COR-L47 (cell line): ENCODE measurements at regions not wholly inside any gene's neighbourhood (a gene's known extent, or its start where the extent isn't known, plus 50 kb on each side); places are given as distances from the start of the nearest gene placed in this dataset.

Experiments
- DNase-seq: peaks from one replicate; lab custom pipeline; 2025; lab: John Stamatoyannopoulos, UW

DNA sequence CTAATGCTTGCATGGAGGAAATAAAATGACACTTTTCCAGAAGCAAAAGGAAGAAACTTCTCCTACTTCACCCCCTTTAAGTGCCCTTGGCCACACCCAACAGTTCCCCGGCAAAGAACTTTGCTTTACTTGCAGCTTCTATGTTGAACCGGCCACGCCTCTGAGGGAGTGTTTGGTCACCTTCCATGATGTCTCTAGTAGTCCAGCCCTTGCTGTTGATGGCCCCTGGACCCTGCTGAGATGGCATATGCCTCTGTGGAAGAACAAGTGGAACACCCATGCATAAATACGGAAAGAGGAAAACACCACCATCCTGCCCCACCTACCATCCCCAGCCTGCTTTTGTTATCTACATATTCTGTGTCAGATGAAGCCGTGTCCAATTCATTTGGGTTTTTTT is 218.3 kb upstream of the POU3F3 start:
- DNase-seq: no peak

GRCh38 chr2:104638190-104638858 is 215.6 kb upstream of the POU3F3 start:
- peak; percentile 26 for DNase-seq

DNA sequence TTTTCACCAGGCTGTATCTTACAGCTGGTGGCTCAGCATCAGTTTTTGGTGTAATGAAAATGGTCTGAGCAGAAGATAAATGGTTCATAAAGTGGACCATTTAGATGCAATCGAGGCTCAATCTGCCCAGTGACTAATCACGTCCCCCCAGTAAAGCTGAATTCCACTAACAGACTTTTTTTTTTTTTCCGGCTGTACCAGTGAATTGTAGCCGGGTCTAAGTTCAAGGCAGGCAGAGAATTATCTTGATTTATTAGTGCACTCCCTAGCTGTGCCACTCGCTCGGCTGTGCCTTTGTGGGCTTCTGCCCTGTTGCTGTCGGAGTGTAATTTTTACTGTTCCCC is 215.1 kb upstream of the POU3F3 start:
- DNase-seq: no peak

DNA sequence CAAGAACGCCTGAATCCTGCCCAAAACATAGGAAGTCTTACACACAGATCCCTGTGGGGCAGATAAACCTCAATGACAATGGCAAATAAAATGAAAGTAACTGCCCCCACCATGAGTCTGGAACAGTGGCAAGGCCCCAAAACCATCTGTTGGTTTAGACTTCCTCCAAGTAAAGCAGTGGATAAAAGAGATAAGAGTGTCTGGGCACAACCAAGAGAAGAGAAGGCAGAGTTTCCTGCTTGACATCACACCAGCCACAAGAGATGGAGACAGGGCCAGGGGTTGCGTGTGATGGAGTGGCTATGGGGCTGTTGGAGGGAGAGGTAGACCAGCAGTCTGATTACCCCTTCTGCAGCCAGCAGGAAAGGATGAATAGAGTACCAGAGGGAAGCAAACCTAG is 212.1 kb upstream of the POU3F3 start:
- DNase-seq: no peak

GRCh38 chr2:104648376-104648775 is 205.5 kb upstream of the POU3F3 start:
- no peak for DNase-seq

GRCh38 chr2:104649866-104650265 is 204.0 kb upstream of the POU3F3 start:
- no peak for DNase-seq

- no peak for DNase-seq
Observed at GRCh38 chr2:104650405-104650996, 203.4 kb upstream of the POU3F3 start.

DNA sequence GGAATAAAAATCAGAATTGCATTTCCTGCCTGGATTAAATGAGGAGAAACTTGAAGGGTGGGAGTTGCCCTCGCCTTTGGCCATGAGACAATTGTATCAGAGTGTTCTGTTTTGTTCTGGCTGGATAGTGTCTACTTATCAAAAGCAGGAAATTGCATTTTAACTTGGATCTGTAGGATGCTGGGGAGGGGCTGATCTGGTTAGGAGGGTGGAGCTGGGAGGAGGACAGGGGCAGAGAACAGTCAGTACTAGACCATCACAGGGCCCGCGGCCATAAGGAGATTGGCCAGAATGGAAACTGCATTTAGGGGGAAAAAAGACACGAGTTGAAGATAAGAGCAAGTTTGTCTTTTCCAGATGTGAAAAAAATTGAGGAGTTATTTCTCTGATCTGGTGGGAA is 199.1 kb upstream of the POU3F3 start:
- DNase-seq: no peak

DNA sequence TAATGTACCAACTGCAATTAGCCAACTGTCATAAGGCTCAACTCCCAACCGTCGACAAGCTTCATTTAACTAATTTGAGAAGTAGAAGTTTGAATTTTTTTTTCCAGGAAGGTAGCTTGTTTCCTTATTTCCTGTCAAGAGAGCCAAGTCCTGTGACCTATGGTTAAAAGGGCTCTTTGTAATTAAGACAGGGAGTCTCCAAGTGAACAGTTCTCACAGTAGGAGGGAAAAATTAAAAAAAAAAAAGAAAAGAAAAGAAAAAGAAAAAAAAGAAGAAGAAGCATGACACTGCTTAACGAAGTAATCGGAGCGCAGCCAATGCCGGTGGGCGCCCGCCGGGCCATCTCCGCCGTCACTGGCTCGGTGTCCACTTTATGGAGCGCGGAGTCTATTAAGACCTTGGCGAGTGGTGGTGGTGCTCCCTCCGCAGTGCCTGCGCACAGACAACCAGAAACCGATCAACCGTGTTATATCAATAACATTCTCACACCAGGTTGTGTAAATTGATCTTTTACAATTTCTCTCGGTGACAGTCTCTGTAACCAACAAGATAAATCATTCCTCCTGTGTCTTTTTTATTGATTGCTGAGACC is 197.2 kb upstream of the POU3F3 start:
- DNase-seq: no peak

GRCh38 chr2:104658144-104658835 is 195.6 kb upstream of the POU3F3 start:
- no peak for DNase-seq

GRCh38 chr2:104658904-104659591 is 194.9 kb upstream of the POU3F3 start:
- no peak for DNase-seq

GRCh38 chr2:104660991-104661390 is 192.9 kb upstream of the POU3F3 start:
- DNase-seq: no peak

DNA sequence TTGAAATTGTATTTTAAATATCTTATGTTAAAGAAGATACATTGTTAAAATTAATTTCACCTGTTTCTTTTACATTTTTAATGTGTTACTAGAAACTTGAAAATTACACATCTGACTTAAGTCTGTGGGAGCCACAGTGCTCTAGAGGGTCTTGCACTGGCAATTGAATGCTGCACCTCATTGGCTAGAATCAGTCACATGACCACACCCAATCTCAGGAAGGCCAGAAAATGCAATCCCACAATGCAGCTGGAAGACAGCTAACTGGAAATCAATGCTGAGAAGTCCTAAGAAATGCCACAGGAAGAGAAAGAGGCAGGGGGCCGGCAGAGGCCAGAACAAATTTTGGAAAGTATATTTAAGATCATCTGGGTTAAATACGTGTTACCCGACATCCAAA is 189.2 kb upstream of the POU3F3 start:
- DNase-seq: no peak

DNA sequence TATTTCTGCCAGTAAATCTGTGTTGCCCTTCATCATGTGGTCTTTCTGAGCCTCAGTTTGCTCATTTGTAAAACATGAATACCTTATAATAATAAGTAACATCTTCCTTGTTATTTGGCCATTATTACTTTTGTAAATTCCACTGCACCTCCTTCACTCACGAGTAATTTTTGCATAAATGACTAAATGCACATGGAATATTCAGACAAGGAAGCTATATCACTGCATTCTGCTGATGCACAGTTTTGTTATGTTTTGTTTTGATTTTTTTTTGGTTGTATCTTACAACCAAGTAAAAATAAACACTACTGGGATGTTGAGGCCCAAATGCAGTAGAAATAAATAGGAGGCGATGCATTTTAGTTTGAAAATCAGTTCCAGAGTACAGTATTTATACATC is 185.3 kb upstream of the POU3F3 start:
- DNase-seq: no peak

- no peak for DNase-seq
Observed at GRCh38 chr2:104673225-104673624, 180.7 kb upstream of the POU3F3 start.

DNA sequence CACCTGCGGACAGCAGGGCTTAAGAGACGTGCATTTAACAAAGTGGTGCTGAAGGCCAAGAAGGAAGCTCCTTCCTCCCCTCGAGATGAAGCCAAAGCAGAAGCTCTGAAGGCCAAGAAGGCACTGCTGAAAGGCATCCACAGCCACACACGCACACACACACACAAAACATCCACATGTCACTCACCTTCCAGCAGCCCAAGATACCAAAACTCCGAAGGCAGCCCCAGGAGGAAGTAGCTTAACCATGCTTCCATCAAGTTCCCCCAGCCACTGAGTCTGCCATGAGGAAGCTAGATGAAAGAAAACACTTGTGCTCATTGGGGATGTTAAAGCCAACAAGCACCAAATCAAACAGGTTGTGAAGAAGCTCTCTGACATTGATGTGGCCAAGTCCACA is 175.7 kb upstream of the POU3F3 start:
- no peak for DNase-seq

- no peak for DNase-seq
Observed at GRCh38 chr2:104685591-104685990, 168.3 kb upstream of the POU3F3 start.

DNA sequence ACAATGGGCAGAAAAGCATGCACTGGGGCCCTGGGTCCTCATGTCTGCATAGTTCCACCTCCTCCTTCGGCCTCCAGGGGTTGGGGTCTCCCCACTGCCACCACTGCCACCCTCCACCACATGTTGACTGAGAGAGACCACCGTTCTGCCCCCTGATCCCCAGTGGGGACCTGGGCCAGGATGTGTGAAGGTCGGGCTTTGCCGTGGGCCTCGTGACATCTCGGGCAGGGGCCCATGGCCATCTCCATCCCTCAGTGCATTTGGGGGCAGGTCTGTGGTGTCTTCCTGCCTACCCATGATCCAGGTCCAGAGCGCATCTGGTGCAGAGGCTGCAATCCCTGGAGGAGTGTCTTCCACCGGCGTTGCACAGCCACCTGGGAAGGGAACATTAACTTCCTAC is 166.8 kb upstream of the POU3F3 start:
- DNase-seq: no peak

DNA sequence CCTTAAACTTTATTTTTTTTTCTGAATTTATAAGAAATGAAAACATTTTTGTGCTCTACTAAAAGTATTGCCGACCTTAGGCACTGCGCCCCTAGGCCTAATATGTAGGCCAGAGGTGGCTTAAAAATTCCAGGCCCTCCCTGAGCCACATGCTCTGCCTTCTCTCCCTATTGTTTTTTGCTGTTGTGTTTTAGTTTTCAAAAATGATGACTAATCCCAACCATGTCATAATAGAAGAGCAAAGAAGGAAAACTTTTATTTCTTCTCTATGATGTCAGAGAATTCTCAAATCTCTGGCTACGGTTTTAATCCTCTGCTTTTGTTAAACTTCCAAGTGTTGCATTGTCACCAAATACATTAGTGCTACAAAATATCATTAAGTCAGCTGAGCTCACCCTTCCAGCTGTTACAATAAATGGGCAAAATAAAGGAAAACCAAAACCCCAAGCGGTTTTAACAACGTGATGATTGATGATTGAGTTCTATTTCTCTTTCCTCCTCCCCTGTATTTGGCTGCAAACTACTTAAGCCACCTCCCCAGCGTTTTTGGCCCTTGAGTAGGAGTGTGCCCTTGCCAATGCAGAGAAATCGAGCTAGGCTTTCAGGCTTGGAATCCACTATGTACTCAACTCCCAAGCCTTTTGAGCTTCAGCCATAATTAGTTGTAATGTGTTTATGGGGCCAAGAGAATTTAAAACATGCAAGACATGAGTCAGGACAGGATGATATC is 163.5 kb upstream of the POU3F3 start:
- DNase-seq: no peak

- no peak for DNase-seq
Observed at GRCh38 chr2:104698276-104698675, 155.6 kb upstream of the POU3F3 start.

DNA sequence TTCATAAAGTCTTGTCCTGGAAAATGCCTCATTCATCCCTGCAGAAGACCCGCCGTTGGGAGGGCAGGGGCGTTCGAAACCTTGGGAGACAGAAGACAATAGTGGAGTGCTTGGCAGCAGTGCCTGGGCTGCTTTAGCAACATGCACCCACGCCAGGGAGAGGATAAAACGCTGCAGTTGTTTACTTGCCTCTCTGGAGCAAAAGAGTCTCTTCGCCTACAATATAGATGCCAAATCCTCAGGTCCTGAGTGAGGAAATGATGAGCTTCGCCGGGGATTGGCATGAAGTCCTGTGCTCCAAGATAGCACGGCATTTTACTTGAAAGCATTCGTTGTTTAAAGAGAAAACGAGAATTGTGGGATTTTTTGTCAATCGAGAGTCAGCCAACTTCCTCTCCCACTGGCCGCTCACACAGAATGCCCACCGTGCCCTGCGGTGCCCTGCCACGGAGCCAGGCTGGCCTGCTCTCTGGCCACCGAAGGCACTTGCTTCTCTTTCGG is 152.5 kb upstream of the POU3F3 start:
- no peak for DNase-seq
